IMR-90 (cell line): ENCODE measurements at regions not wholly inside any gene's neighbourhood (a gene's known extent, or its start where the extent isn't known, plus 50 kb on each side); places are given as distances from the start of the nearest gene placed in this dataset.

Experiments
- ATAC-seq: fragments of 200-7000 bp; cut with Tn5 transposase; 2 replicates; pipeline ENCODE4 v1.9.1; 2020; ENCODE audit warnings: low read depth, mild to moderate bottlenecking, moderate library complexity
- BruUV-seq: library from RNA; stranded (reverse); fragments of 400-500 nt; replicated peaks from 2 replicates; lab custom pipeline; 2021; lab: Mats Ljungman, UMichigan
- CTCF ChIA-PET: fragments of 300-600 bp; formaldehyde crosslinking; extraction: SDS; loops from one replicate; lab custom pipeline; 2021; ENCODE audit warnings: antibody characterized with exemption; lab: Yijun Ruan, JAX
- POLR2A ChIA-PET: fragments of 300-600 bp; sonication (Branson Sonifier 250); formaldehyde crosslinking; loops from one replicate; lab custom pipeline; 2022; ENCODE audit warnings: antibody characterized with exemption; ENCODE audit not compliant: unreplicated experiment; lab: Charles Lee
- DNase-seq: peaks from one replicate; pipeline ENCODE4 v3.0.0; 2013
- H2AFZ ChIP-seq: replicated peaks from 2 replicates; pipeline ENCODE3; 2013; ENCODE audit warnings: low read length, mild to moderate bottlenecking; ENCODE audit not compliant: poor library complexity
- H2AK5ac ChIP-seq: 2 replicates; pipeline ENCODE4 v1.6.1; 2013; ENCODE audit warnings: low read depth, low read length, inconsistent platforms
- H2AK9ac ChIP-seq: replicated peaks from 2 replicates; pipeline ENCODE3; 2013; ENCODE audit warnings: mild to moderate bottlenecking, low read depth, low read length, moderate library complexity; ENCODE audit not compliant: poor library complexity
- H2BK120ac ChIP-seq: 2 replicates; pipeline ENCODE4 v1.6.1; 2013; ENCODE audit warnings: low read depth, low read length, inconsistent platforms
- H2BK15ac ChIP-seq: 3 replicates; pipeline ENCODE4 v1.6.1; 2013; ENCODE audit warnings: low read depth, low read length, inconsistent platforms
- H2BK20ac ChIP-seq: 2 replicates; pipeline ENCODE4 v1.6.1; 2013; ENCODE audit warnings: low read depth, mild to moderate bottlenecking, inconsistent platforms, low read length, moderate library complexity
- H2BK5ac ChIP-seq: 2 replicates; pipeline ENCODE4 v1.6.1; 2013; ENCODE audit warnings: mild to moderate bottlenecking, low read depth, low read length, inconsistent platforms; ENCODE audit not compliant: poor library complexity, severe bottlenecking
- H3K14ac ChIP-seq: replicated peaks from 2 replicates; pipeline ENCODE4 v1.6.1; 2013; ENCODE audit warnings: low read depth, low read length, inconsistent platforms
- H3K18ac ChIP-seq: 2 replicates; pipeline ENCODE4 v1.6.1; 2013; ENCODE audit warnings: low read depth, low read length, control low read depth
- H3K23ac ChIP-seq: 2 replicates; pipeline ENCODE4 v1.6.1; 2013; ENCODE audit warnings: low read depth, low read length, inconsistent platforms
- H3K27ac ChIP-seq: 2 replicates; pipeline ENCODE4 v1.5.1; 2013; ENCODE audit warnings: mild to moderate bottlenecking, control low read depth, low read length; ENCODE audit not compliant: insufficient read depth
- H3K27me3 ChIP-seq: 2 replicates; pipeline ENCODE4 v1.6.1; 2013; ENCODE audit warnings: low read length; ENCODE audit not compliant: control insufficient read depth, insufficient read depth
- H3K36me3 ChIP-seq: 2 replicates; pipeline ENCODE4 v1.6.1; 2013; ENCODE audit warnings: low read length, mixed read lengths; ENCODE audit not compliant: control insufficient read depth, insufficient read depth
- H3K4ac ChIP-seq: 2 replicates; pipeline ENCODE4 v1.6.1; 2013; ENCODE audit warnings: low read depth, low read length, inconsistent platforms
- H3K4me1 ChIP-seq: 2 replicates; pipeline ENCODE4 v1.6.1; 2013; ENCODE audit warnings: low read length, mixed read lengths; ENCODE audit not compliant: control insufficient read depth, insufficient read depth
- H3K4me2 ChIP-seq: 2 replicates; pipeline ENCODE4 v1.6.1; 2013; ENCODE audit warnings: low read depth, mild to moderate bottlenecking, control low read depth, low read length, moderate library complexity
- H3K4me3 ChIP-seq: 2 replicates; pipeline ENCODE4 v1.5.1; 2013; ENCODE audit warnings: low read depth, mild to moderate bottlenecking, control low read depth, low read length, moderate library complexity; ENCODE audit not compliant: insufficient read depth
- H3K56ac ChIP-seq: 2 replicates; pipeline ENCODE4 v1.6.1; 2013; ENCODE audit warnings: low read length, inconsistent platforms; ENCODE audit not compliant: insufficient read depth; ENCODE audit errors: extremely low read depth
- H3K79me1 ChIP-seq, 2 experiments: 2 replicates each; pipeline ENCODE4 v1.6.1; 2013; ENCODE audit warnings: low read length in 2 of 2, inconsistent platforms in 1 of 2, low read depth in 1 of 2
- H3K9ac ChIP-seq: 2 replicates; pipeline ENCODE4 v1.6.1; 2013; ENCODE audit warnings: low read depth, low read length, control low read depth
- H3K9me1 ChIP-seq: 2 replicates; pipeline ENCODE4 v1.6.1; 2013; ENCODE audit warnings: low read length, inconsistent platforms; ENCODE audit not compliant: insufficient read depth
- H3K9me3 ChIP-seq: 2 replicates; pipeline ENCODE4 v1.6.1; 2013; ENCODE audit warnings: low read length; ENCODE audit not compliant: control insufficient read depth, insufficient read depth
- H4K20me1 ChIP-seq: 2 replicates; pipeline ENCODE4 v1.6.1; 2013; ENCODE audit warnings: low read length, inconsistent platforms; ENCODE audit not compliant: insufficient read depth
- H4K5ac ChIP-seq: 2 replicates; pipeline ENCODE4 v1.6.1; 2013; ENCODE audit warnings: mild to moderate bottlenecking, low read depth, low read length, control low read depth
- H4K8ac ChIP-seq, 2 experiments: 2 replicates each; pipeline ENCODE4 v1.6.1; 2013; ENCODE audit warnings: low read depth in 2 of 2, low read length in 2 of 2, control low read depth in 1 of 2, inconsistent platforms in 1 of 2
- H4K91ac ChIP-seq: 2 replicates; pipeline ENCODE4 v1.6.1; 2013; ENCODE audit warnings: low read depth, low read length, inconsistent platforms; ENCODE audit not compliant: insufficient read depth
- BHLHE40 ChIP-seq: fragments of 150-350 bp; IDR thresholded peaks from 2 replicates; pipeline ENCODE4 v1.6.1; 2016; ENCODE audit warnings: mild to moderate bottlenecking, low read depth, low read length
- CEBPB ChIP-seq: IDR thresholded peaks from 2 replicates; pipeline ENCODE4 v1.6.1; 2012; ENCODE audit warnings: low read depth, low read length, improper control_type of control experiment
- CHD1 ChIP-seq: IDR thresholded peaks from 2 replicates; pipeline ENCODE4 v1.6.1; 2012; ENCODE audit warnings: low read depth, low read length, improper control_type of control experiment
- CTCF ChIP-seq: conservative IDR thresholded peaks from 2 replicates; pipeline ENCODE4 v1.5.1; 2012; ENCODE audit warnings: mild to moderate bottlenecking, low read depth, low read length, improper control_type of control experiment
- ELK1 ChIP-seq: fragments of 150-350 bp; IDR thresholded peaks from 2 replicates; pipeline ENCODE4 v1.6.1; 2016; ENCODE audit warnings: low read depth, mild to moderate bottlenecking, low read length, moderate library complexity, borderline replicate concordance
- FOS ChIP-seq: fragments of 150-350 bp; IDR thresholded peaks from 2 replicates; pipeline ENCODE4 v1.6.1; 2016; ENCODE audit warnings: low read depth, low read length
- MAZ ChIP-seq: IDR thresholded peaks from 2 replicates; pipeline ENCODE4 v1.6.1; 2012; ENCODE audit warnings: low read depth, mild to moderate bottlenecking, low read length, improper control_type of control experiment, moderate library complexity, borderline replicate concordance
- NFE2L2 ChIP-seq: fragments of 150-350 bp; IDR thresholded peaks from 2 replicates; pipeline ENCODE4 v1.6.1; 2016; ENCODE audit warnings: low read depth, mild to moderate bottlenecking, low read length
- RAD21 ChIP-seq: IDR thresholded peaks from 2 replicates; pipeline ENCODE4 v1.6.1; 2012; ENCODE audit warnings: low read length, improper control_type of control experiment
- RCOR1 ChIP-seq: IDR thresholded peaks from 2 replicates; pipeline ENCODE4 v1.6.1; 2012; ENCODE audit warnings: mild to moderate bottlenecking, low read length, improper control_type of control experiment; ENCODE audit not compliant: insufficient replicate concordance
- RFX5 ChIP-seq: IDR thresholded peaks from 2 replicates; pipeline ENCODE4 v1.8.0; 2012; ENCODE audit warnings: low read depth, mild to moderate bottlenecking, low read length, moderate library complexity
- SMC3 ChIP-seq: fragments of 150-350 bp; IDR thresholded peaks from 2 replicates; pipeline ENCODE4 v1.6.1; 2016; ENCODE audit warnings: low read depth, mild to moderate bottlenecking, antibody characterized with exemption, low read length, moderate library complexity
- WGBS, 2 experiments: methylation state at CpG; one replicate each; pipeline versions ENCODE4 v1.1.5 to v1.1.7; 2013; ENCODE audit warnings: missing lambda C conversion rate in 2 of 2; ENCODE audit not compliant: insufficient read length in 1 of 2; ENCODE audit errors: extremely low coverage in 2 of 2; 5-methylcytosine and 5-hydroxymethylcytosine counted together
- dilution Hi-C: fragments of 300-500 bp; cut with HindIII; formaldehyde crosslinking; loops from one replicate; pipeline ENCODE4 v1.14.3; 2018; ENCODE audit warnings: low sequenced_read_pairs; ENCODE audit not compliant: unreplicated experiment
- in situ Hi-C: fragments of 300-500 bp; cut with MboI; formaldehyde crosslinking; loops from 3 replicates; pipeline ENCODE4 v1.14.3; 2019; ENCODE audit warnings: low sequenced_read_pairs, inconsistent platforms, mixed read lengths
- intact Hi-C: fragments of 100-400 bp; cut with micrococcal nuclease; formaldehyde crosslinking; loops from 2 replicates; pipeline ENCODE4 v1.10.0; 2022

GRCh38 chr2:60319031-60319547 is 234.4 kb downstream of the BCL11A start:
- H3K9me1 ChIP-seq, result no peaks in the 10 kb centered on the region
- ChIA-PET CTCF (no interaction called here), POLR2A (no interaction called here)
- no peak overlapping the region for H3K27ac ChIP-seq
- 50% methylated on average over 2 of the region's 3 CpGs; no CpG with 5 or more reads in 1 of the 2 experiments for WGBS, 2 experiments
- H3K9me3 ChIP-seq, result no peaks in the 10 kb centered on the region
- dilution Hi-C loops (no loop called here), intact Hi-C loops (no loop called here), in situ Hi-C loops (no loop called here)
- H3K36me3 ChIP-seq, result no peaks in the 10 kb centered on the region
- TF ChIP-seq CTCF (no peak), FOS (no peak), SMC3 (no peak), CHD1 (no peak), RCOR1 (no peak), RAD21 (no peak), RFX5 (no peak), ELK1 (no peak), MAZ (no peak), BHLHE40 (no peak), CEBPB (no peak), NFE2L2 (no peak)
- H3K23ac ChIP-seq, result no peak overlapping the region
- BruUV-seq, result no TSS peak
- H3K79me1 ChIP-seq, result no peaks in the 10 kb centered on the region
- no peak for ATAC-seq
- no peak overlapping the region for H2BK15ac ChIP-seq
- no peak overlapping the region for H4K8ac ChIP-seq
- no peak overlapping the region for H2BK5ac ChIP-seq
- no peak overlapping the region for H3K18ac ChIP-seq
- H3K27me3 ChIP-seq, result no peaks in the 10 kb centered on the region
- no peak overlapping the region for H3K4me3 ChIP-seq
- H2BK120ac ChIP-seq, result no peak overlapping the region
- no peaks in the 10 kb centered on the region for H4K20me1 ChIP-seq
- no peak for DNase-seq
- no peak overlapping the region for H3K56ac ChIP-seq
- H4K91ac ChIP-seq, result no peak overlapping the region
- H2AK9ac ChIP-seq, result no peak overlapping the region
- H2AFZ ChIP-seq, result no peak overlapping the region
- no peak overlapping the region for H3K4ac ChIP-seq
- H2BK20ac ChIP-seq, result no peak overlapping the region
- no peaks in the 10 kb centered on the region for H3K4me1 ChIP-seq
- no peak overlapping the region for H3K9ac ChIP-seq
- H4K5ac ChIP-seq, result no peak overlapping the region
- no peak overlapping the region for H2AK5ac ChIP-seq
- H3K14ac ChIP-seq, result no peak overlapping the region
- no peak overlapping the region for H3K4me2 ChIP-seq
